H1 (cell line): ENCODE measurements at regions not wholly inside any gene's neighbourhood (a gene's known extent, or its start where the extent isn't known, plus 50 kb on each side); places are given as distances from the start of the nearest gene placed in this dataset.

Experiments used
- CTCF ChIA-PET: fragments of 300-600 bp; sonication (Branson Sonifier 250); formaldehyde crosslinking; loops from one replicate; lab custom pipeline; 2021; ENCODE audit not compliant: partially characterized antibody; lab: Charles Lee
- POLR2A ChIA-PET: fragments of 300-600 bp; sonication (Branson Sonifier 250); formaldehyde crosslinking; loops from one replicate; lab custom pipeline; 2021; ENCODE audit warnings: inconsistent platforms; ENCODE audit not compliant: partially characterized antibody; lab: Charles Lee
- DNase-seq, 2 experiments: peaks; one replicate each; pipeline versions ENCODE4 v3.0.0 to v3.0.0-alpha.2; 2010 to 2022; ENCODE audit warnings: low spot score in 2 of 2, low read depth in 1 of 2, mixed read lengths in 1 of 2
- FAIRE-seq: peaks from 2 replicates; lab custom pipeline; 2011; peaks lifted over from hg19 to GRCh38; lab: Jason Lieb, UNC
- H2AFZ ChIP-seq: 2 replicates; pipeline ENCODE4 v1.8.1; 2012; ENCODE audit warnings: low read length, inconsistent platforms
- H2AK5ac ChIP-seq: 2 replicates; pipeline ENCODE4 v1.6.1; 2013; ENCODE audit warnings: low read depth, low read length
- H2BK120ac ChIP-seq: replicated peaks from 2 replicates; pipeline ENCODE3; 2013; ENCODE audit warnings: low read depth, low read length, inconsistent platforms
- H2BK12ac ChIP-seq: 2 replicates; pipeline ENCODE4 v1.6.1; 2013; ENCODE audit warnings: low read depth, low read length
- H2BK15ac ChIP-seq: 2 replicates; pipeline ENCODE4 v1.6.1; 2013; ENCODE audit warnings: low read length
- H2BK20ac ChIP-seq: 2 replicates; pipeline ENCODE4 v1.6.1; 2013; ENCODE audit warnings: low read length
- H2BK5ac ChIP-seq: 2 replicates; pipeline ENCODE4 v1.6.1; 2013; ENCODE audit warnings: low read depth, low read length
- H3K14ac ChIP-seq: 2 replicates; pipeline ENCODE4 v1.6.1; 2013; ENCODE audit warnings: inconsistent platforms; ENCODE audit not compliant: insufficient read length
- H3K18ac ChIP-seq: 2 replicates; pipeline ENCODE4 v1.6.1; 2013; ENCODE audit warnings: low read length; ENCODE audit errors: extremely low read depth
- H3K23ac ChIP-seq: 2 replicates; pipeline ENCODE4 v1.6.1; 2013; ENCODE audit warnings: inconsistent platforms; ENCODE audit not compliant: insufficient read length
- H3K23me2 ChIP-seq: 2 replicates; pipeline ENCODE4 v1.6.1; 2013; ENCODE audit warnings: low read depth, low read length
- H3K27ac ChIP-seq: 2 replicates; pipeline ENCODE4 v1.6.1; 2011; ENCODE audit warnings: low read depth, low read length, inconsistent platforms
- H3K27me3 ChIP-seq, 4 experiments: replicated peaks in 1 of 4; 1 replicate in 1 of 4; 2 replicates in 3 of 4; pipeline versions ENCODE4 v1.6.1 to v1.8.1; 2011 to 2013; ENCODE audit warnings: low read length in 3 of 4, mild to moderate bottlenecking in 3 of 4, inconsistent platforms in 2 of 4, mixed read lengths in 2 of 4, moderate library complexity in 1 of 4; ENCODE audit not compliant: control insufficient read depth in 3 of 4, insufficient read depth in 3 of 4; ENCODE audit errors: extremely low read depth in 1 of 4
- H3K36me3 ChIP-seq, 4 experiments: 2 replicates each; pipeline versions ENCODE4 v1.6.1 to v1.8.1; 2011 to 2013; ENCODE audit warnings: mild to moderate bottlenecking in 4 of 4, low read length in 3 of 4, moderate library complexity in 2 of 4, control low read depth in 1 of 4, inconsistent platforms in 1 of 4; ENCODE audit not compliant: insufficient read depth in 4 of 4, control insufficient read depth in 2 of 4
- H3K4ac ChIP-seq: replicated peaks from 2 replicates; pipeline ENCODE3; 2013; ENCODE audit warnings: low read length, low read depth, mixed read lengths, inconsistent platforms; ENCODE audit not compliant: insufficient read length
- H3K4me1 ChIP-seq, 4 experiments: replicated peaks in 1 of 4; 1 replicate in 1 of 4; 2 replicates in 3 of 4; pipeline versions ENCODE4 v1.6.1 to v1.8.1; 2011 to 2013; ENCODE audit warnings: low read length in 3 of 4, inconsistent platforms in 2 of 4, mixed read lengths in 1 of 4; ENCODE audit not compliant: insufficient read depth in 4 of 4, control insufficient read depth in 3 of 4
- H3K4me2 ChIP-seq, 2 experiments: 2 replicates each; pipeline versions ENCODE4 v1.6.1 to v1.8.1; 2011 to 2013; ENCODE audit warnings: low read depth in 2 of 2, low read length in 2 of 2, control low read depth in 1 of 2, inconsistent platforms in 1 of 2, mild to moderate bottlenecking in 1 of 2; ENCODE audit not compliant: insufficient read depth in 1 of 2
- H3K4me3 ChIP-seq, 4 experiments: fragments of 200-600, 300-600 bp in 1 of 4; sonication (generic), shearing (Covaris generic), sonication (Bioruptor Twin) in 1 of 4; 2 replicates each; pipeline versions ENCODE4 v1.5.1 to v1.8.1; 2011 to 2016; ENCODE audit warnings: low read length in 4 of 4, low read depth in 3 of 4, control low read depth in 2 of 4, inconsistent platforms in 2 of 4, mild to moderate bottlenecking in 2 of 4, mixed read lengths in 1 of 4, moderate library complexity in 1 of 4; ENCODE audit not compliant: insufficient read depth in 2 of 4; ENCODE audit errors: extremely low read depth in 1 of 4
- H3K56ac ChIP-seq: replicated peaks from 2 replicates; pipeline ENCODE3; 2013; ENCODE audit warnings: low read depth, mild to moderate bottlenecking, mixed read lengths, low read length, inconsistent platforms; ENCODE audit not compliant: insufficient read length
- H3K79me1 ChIP-seq: 2 replicates; pipeline ENCODE4 v1.6.1; 2013; ENCODE audit warnings: low read depth, low read length, control low read depth
- H3K79me2 ChIP-seq, 2 experiments: 2 replicates each; pipeline versions ENCODE4 v1.6.1 to v1.8.1; 2012 to 2013; ENCODE audit warnings: low read length in 2 of 2, mild to moderate bottlenecking in 2 of 2, inconsistent platforms in 1 of 2; ENCODE audit not compliant: insufficient read depth in 2 of 2, control insufficient read depth in 1 of 2
- H3K9ac ChIP-seq, 4 experiments: replicated peaks in 1 of 4; 1 replicate in 1 of 4; 2 replicates in 3 of 4; pipeline versions ENCODE4 v1.6.1 to v1.8.1; 2011 to 2013; ENCODE audit warnings: low read depth in 3 of 4, low read length in 3 of 4, control low read depth in 2 of 4, mild to moderate bottlenecking in 2 of 4, moderate library complexity in 2 of 4, inconsistent platforms in 1 of 4; ENCODE audit errors: extremely low read depth in 1 of 4
- H3K9me3 ChIP-seq, 2 experiments: 2 replicates each; pipeline versions ENCODE4 v1.6.1 to v1.8.1; 2012 to 2013; ENCODE audit warnings: mild to moderate bottlenecking in 2 of 2, moderate library complexity in 2 of 2, control low read depth in 1 of 2, inconsistent platforms in 1 of 2, low read depth in 1 of 2, low read length in 1 of 2, mixed read lengths in 1 of 2; ENCODE audit not compliant: insufficient read depth in 2 of 2
- H4K20me1 ChIP-seq, 2 experiments: replicated peaks in 1 of 2; 2 replicates each; pipeline versions ENCODE3 to v1.8.1; 2011 to 2013; ENCODE audit warnings: inconsistent platforms in 2 of 2, low read length in 2 of 2, mild to moderate bottlenecking in 1 of 2; ENCODE audit not compliant: insufficient read depth in 2 of 2, control insufficient read depth in 1 of 2
- H4K5ac ChIP-seq: 2 replicates; pipeline ENCODE4 v1.6.1; 2013; ENCODE audit warnings: low read length, low read depth, mixed read lengths, inconsistent platforms; ENCODE audit not compliant: insufficient read length
- H4K8ac ChIP-seq: 2 replicates; pipeline ENCODE4 v1.8.0; 2013; ENCODE audit warnings: mild to moderate bottlenecking, moderate library complexity, low read length, inconsistent platforms; ENCODE audit not compliant: insufficient read depth; ENCODE audit errors: extremely low read depth
- H4K91ac ChIP-seq: replicated peaks from 2 replicates; pipeline ENCODE3; 2013; ENCODE audit warnings: low read length, mixed read lengths, inconsistent platforms; ENCODE audit not compliant: insufficient read length
- ASH2L ChIP-seq: fragments of 200-600, 300-600 bp; sonication (generic); IDR thresholded peaks from one replicate; pipeline ENCODE4 v1.7.1; 2017; ENCODE audit warnings: low read length
- KDM5A ChIP-seq: fragments of 200-600 bp; IDR thresholded peaks from 2 replicates; pipeline ENCODE4 v1.7.1; 2012; ENCODE audit warnings: mild to moderate bottlenecking, low read length, inconsistent platforms, mixed read lengths
- NRF1 ChIP-seq: IDR thresholded peaks from 2 replicates; pipeline ENCODE4 v1.6.1; 2011; ENCODE audit warnings: mild to moderate bottlenecking, low read depth, low read length, improper control_type of control experiment
- PHF8 ChIP-seq: fragments of 200-600 bp; sonication (generic); conservative IDR thresholded peaks from 2 replicates; pipeline ENCODE4 v1.7.1; 2012; ENCODE audit warnings: low read depth, mild to moderate bottlenecking, inconsistent platforms, low read length, moderate library complexity
- RFX5 ChIP-seq: IDR thresholded peaks from 2 replicates; pipeline ENCODE4 v1.6.1; 2011; ENCODE audit warnings: low read depth, low read length, improper control_type of control experiment, borderline replicate concordance
- WGBS, 2 experiments: shearing (Covaris generic) in 1 of 2; methylation state at CpG; one replicate each; pipeline versions ENCODE4 v1.1.6 to v1.1.7; 2013 to 2015; ENCODE audit warnings: low lambda C conversion rate in 2 of 2, mixed read lengths in 2 of 2, inconsistent platforms in 1 of 2, low coverage in 1 of 2, missing lambda C conversion rate in 1 of 2; ENCODE audit not compliant: insufficient replicate concordance in 2 of 2, insufficient coverage in 1 of 2, insufficient read length in 1 of 2; ENCODE audit errors: extremely low coverage in 1 of 2, missing lambda C conversion rate in 1 of 2; 5-methylcytosine and 5-hydroxymethylcytosine counted together

DNA sequence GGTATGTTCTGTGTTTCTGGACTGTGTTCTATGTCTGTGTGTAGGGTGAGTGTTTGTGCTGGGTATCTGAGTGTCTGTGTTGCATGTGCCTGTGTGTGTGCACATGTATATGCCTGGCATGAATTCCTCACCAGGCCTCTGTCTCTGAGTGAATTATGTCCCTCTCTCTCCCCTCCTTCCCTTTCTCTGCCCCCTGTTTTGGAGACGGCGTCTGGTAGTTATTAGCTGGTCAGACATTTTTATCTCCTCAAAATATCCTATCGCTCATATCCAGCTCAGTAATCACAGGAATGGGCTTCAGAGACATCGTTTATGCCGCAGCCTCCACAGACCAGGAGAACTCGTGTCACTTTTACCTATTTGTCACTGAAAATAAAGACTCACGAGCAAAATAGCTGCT, 483.2 kb upstream of the BRINP1 start:
- no peak overlapping the region; the same call in 1 of the 2 replicates for H2BK12ac ChIP-seq
- no peaks in the 10 kb centered on the region for H3K36me3 ChIP-seq
- H3K23ac ChIP-seq = no peak overlapping the region
- no peak overlapping the region for H2BK5ac ChIP-seq
- no peak overlapping the region for H2AFZ ChIP-seq
- H3K79me2 ChIP-seq = no peaks in the 10 kb centered on the region
- H4K5ac ChIP-seq = no peak overlapping the region
- POLR2A ChIA-PET = no interaction called here
- H3K27me3 ChIP-seq = no peaks in the 10 kb centered on the region
- 90% methylated on average over 7 of the region's 7 CpGs; no CpG with 5 or more reads in 1 of the 2 experiments for WGBS, 2 experiments
- H4K91ac ChIP-seq = no peak overlapping the region
- H4K20me1 ChIP-seq = no peaks in the 10 kb centered on the region
- H3K9ac ChIP-seq = no peak overlapping the region
- H3K4ac ChIP-seq = no peak overlapping the region
- no peak for DNase-seq
- H3K9me3 ChIP-seq = no peaks in the 10 kb centered on the region
- H3K4me1 ChIP-seq = no peaks in the 10 kb centered on the region
- no peak overlapping the region for H3K56ac ChIP-seq
- H3K23me2 ChIP-seq = no peaks in the 10 kb centered on the region
- CTCF ChIA-PET = interaction anchor here (0.6 to 1.3 kb wide), 2 partner anchors 9 to 73 kb away, joined by 3 to 5 read pairs; no protein-coding TSS in a partner anchor
- H3K79me1 ChIP-seq = no peaks in the 10 kb centered on the region
- H2BK20ac ChIP-seq = no peak overlapping the region
- H3K4me3 ChIP-seq = no peak overlapping the region
- no peak overlapping the region for H2BK15ac ChIP-seq
- no peak for FAIRE-seq
- no peak overlapping the region for H2AK5ac ChIP-seq
- H3K18ac ChIP-seq = no peak overlapping the region
- no peak overlapping the region for H3K14ac ChIP-seq
- H3K4me2 ChIP-seq = no peak overlapping the region
- H3K27ac ChIP-seq = no peak overlapping the region
- H2BK120ac ChIP-seq = no peak overlapping the region
- no peak overlapping the region for H4K8ac ChIP-seq
- no peak for TF ChIP-seq NRF1
- no peak for TF ChIP-seq ASH2L
- no peak for TF ChIP-seq KDM5A
- no peak for TF ChIP-seq RFX5
- TF ChIP-seq PHF8 = no peak
